Smooth muscle cell (in vitro differentiated cells): ENCODE measurements at regions not wholly inside any gene's neighbourhood (a gene's known extent, or its start where the extent isn't known, plus 50 kb on each side); places are given as distances from the start of the nearest gene placed in this dataset.
"Not testable (repeated sequence)": the region's sequence is repeated elsewhere in the genome, so short reads cannot be mapped to it uniquely, and the experiment has no call there.

Experiments
- DNase-seq: peaks from one replicate; lab custom pipeline; 2025; ENCODE audit not compliant: unreplicated experiment; lab: John Stamatoyannopoulos, UW
- H2AFZ ChIP-seq: fragments of 200-600 bp; sonication (generic); 2 replicates; pipeline ENCODE4 v1.6.0; 2016; ENCODE audit warnings: antibody characterized with exemption, low read depth, mild to moderate bottlenecking
- H3F3A ChIP-seq: fragments of 200-600 bp; sonication (generic); 2 replicates; pipeline ENCODE4 v1.6.0; 2017; ENCODE audit warnings: antibody characterized with exemption, low read depth
- H3K27ac ChIP-seq: fragments of 200-600 bp; sonication (generic); 2 replicates; pipeline ENCODE4 v1.5.1; 2016; ENCODE audit warnings: low read depth, mild to moderate bottlenecking
- H3K27me3 ChIP-seq: fragments of 200-600 bp; sonication (generic); 2 replicates; pipeline ENCODE4 v1.6.1; 2016; ENCODE audit warnings: low read depth, mild to moderate bottlenecking
- H3K36me3 ChIP-seq: fragments of 200-600 bp; sonication (generic); 2 replicates; pipeline ENCODE4 v1.5.1; 2016; ENCODE audit warnings: low read depth
- H3K4me1 ChIP-seq: fragments of 200-600 bp; sonication (generic); 2 replicates; pipeline ENCODE4 v1.5.1; 2016; ENCODE audit warnings: low read depth
- H3K4me2 ChIP-seq: fragments of 200-600 bp; sonication (generic); 2 replicates; pipeline ENCODE4 v1.6.0; 2016; ENCODE audit warnings: mild to moderate bottlenecking
- H3K4me3 ChIP-seq: fragments of 200-600 bp; sonication (generic); 2 replicates; pipeline ENCODE4 v1.5.1; 2016; ENCODE audit warnings: mild to moderate bottlenecking
- H3K79me2 ChIP-seq: fragments of 200-600 bp; sonication (generic); 2 replicates; pipeline ENCODE4 v1.6.0; 2016; ENCODE audit warnings: low read depth, mild to moderate bottlenecking
- H3K9ac ChIP-seq: fragments of 200-600 bp; sonication (generic); 2 replicates; pipeline ENCODE4 v1.6.0; 2016; ENCODE audit warnings: low read depth
- H3K9me3 ChIP-seq: fragments of 200-600 bp; sonication (generic); replicated peaks from 2 replicates; pipeline ENCODE4 v1.5.1; 2016; ENCODE audit warnings: low read depth
- H4K20me1 ChIP-seq: fragments of 200-600 bp; sonication (generic); 2 replicates; pipeline ENCODE4 v1.6.0; 2016; ENCODE audit warnings: low read depth
- CTCF ChIP-seq: fragments of 200-600 bp; sonication (generic); IDR thresholded peaks from 2 replicates; pipeline ENCODE4 v1.5.1; 2017; ENCODE audit warnings: borderline replicate concordance, mild to moderate bottlenecking, antibody characterized with exemption; ENCODE audit not compliant: insufficient read depth, poor library complexity, severe bottlenecking
- WGBS: methylation state at CpG from one replicate; pipeline ENCODE4 v1.1.7; 2016; ENCODE audit warnings: low lambda C conversion rate; 5-methylcytosine and 5-hydroxymethylcytosine counted together

- Histone ChIP-seq H3K79me2 (no peaks in the 10 kb centered on the region), H3K4me2 (no peak overlapping the region), H3K4me1 (no peaks in the 10 kb centered on the region), H3K9ac (no peak overlapping the region), H3K9me3 (no peaks in the 10 kb centered on the region), H3K36me3 (no peaks in the 10 kb centered on the region), H4K20me1 (no peaks in the 10 kb centered on the region), H3F3A (no peaks in the 10 kb centered on the region), H2AFZ (peak overlapping the region; percentile 17), H3K4me3 (no peak overlapping the region), H3K27ac (no peak overlapping the region), H3K27me3 (no peaks in the 10 kb centered on the region)
- no peak for DNase-seq
- 96% methylated on average over 1 of the region's 1 CpG for WGBS
- no peak for TF ChIP-seq CTCF
These were observed 146.2 kb upstream of the ZBTB20 start for GRCh38 chr3:115293321-115293720.

DNA sequence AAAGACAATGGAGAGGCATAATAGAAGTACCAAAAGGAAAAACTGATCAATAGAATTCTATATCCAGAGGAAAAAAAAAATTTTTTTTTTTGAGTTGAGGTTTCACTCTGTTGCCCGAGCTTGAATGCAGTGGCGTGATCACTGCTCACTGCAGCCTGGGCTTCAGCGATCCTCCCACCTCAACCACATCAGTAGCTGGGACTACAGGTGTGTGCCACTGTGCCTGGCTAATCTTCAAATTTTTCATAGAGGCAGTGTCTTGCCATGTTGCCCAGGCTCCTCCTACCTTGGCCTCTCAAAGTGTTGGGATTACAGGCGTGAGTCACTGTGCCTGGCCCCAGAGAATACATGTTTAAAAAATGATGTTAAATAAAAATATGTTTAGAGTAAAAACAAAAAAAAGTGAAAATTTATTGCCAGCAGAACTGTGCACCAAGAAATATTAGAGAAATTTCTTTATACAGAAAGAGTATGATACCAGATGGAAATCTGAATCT lies 154.3 kb upstream of the ZBTB20 start:
- no peaks in the 10 kb centered on the region for H3K4me1 ChIP-seq
- no peak for TF ChIP-seq CTCF
- H3K9ac ChIP-seq = no peak overlapping the region
- no peaks in the 10 kb centered on the region for H3K36me3 ChIP-seq
- no peaks in the 10 kb centered on the region for H3K79me2 ChIP-seq
- DNase-seq = no peak
- no peaks in the 10 kb centered on the region for H4K20me1 ChIP-seq
- H3K4me3 ChIP-seq = no peak overlapping the region
- no peaks in the 10 kb centered on the region for H3F3A ChIP-seq
- no peak overlapping the region for H3K4me2 ChIP-seq
- 88% methylated on average over 4 of the region's 4 CpGs for WGBS
- H3K27me3 ChIP-seq = no peaks in the 10 kb centered on the region
- H3K9me3 ChIP-seq = no peaks in the 10 kb centered on the region
- H3K27ac ChIP-seq = no peak overlapping the region
- no peak overlapping the region for H2AFZ ChIP-seq

GRCh38 chr3:115317953-115318352 lies 170.9 kb upstream of the ZBTB20 start:
- H3K4me1 ChIP-seq, H3K27ac ChIP-seq, H4K20me1 ChIP-seq, H3K4me3 ChIP-seq, H3K9me3 ChIP-seq, H3K4me2 ChIP-seq, H3K9ac ChIP-seq, H3K36me3 ChIP-seq, H3K27me3 ChIP-seq, H2AFZ ChIP-seq, H3K79me2 ChIP-seq, DNase-seq: not testable (repeated sequence)
- H3F3A ChIP-seq = peaks cover 14% of the 10 kb centered on the region
- 80% methylated on average over 20 of the region's 20 CpGs for WGBS

DNA sequence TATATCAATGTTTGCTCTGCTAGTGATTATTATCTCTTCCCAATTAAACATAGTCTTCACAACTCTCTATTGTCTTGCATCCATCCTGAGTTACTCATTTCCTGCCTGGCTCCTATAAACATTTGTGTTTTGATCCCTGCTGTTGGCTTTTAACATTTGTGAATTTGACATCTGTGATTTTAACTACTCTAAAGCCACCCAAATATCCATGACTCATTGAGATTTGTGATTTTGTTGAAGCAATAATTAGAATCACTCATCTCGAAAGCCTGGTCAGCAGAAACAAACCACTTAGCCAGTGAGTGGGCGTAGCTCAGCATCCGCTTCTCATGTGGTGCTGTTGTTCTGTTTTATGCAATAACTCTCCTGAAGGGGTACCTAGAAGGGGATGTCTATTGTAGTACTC lies 174.3 kb upstream of the ZBTB20 start:
- H3K4me1 ChIP-seq = peaks cover 4% of the 10 kb centered on the region
- H3K9me3 ChIP-seq = no peaks in the 10 kb centered on the region
- H3K9ac ChIP-seq = no peak overlapping the region
- H3F3A ChIP-seq = peaks cover 14% of the 10 kb centered on the region
- no peaks in the 10 kb centered on the region for H3K27me3 ChIP-seq
- no peak for TF ChIP-seq CTCF
- H3K36me3 ChIP-seq = no peaks in the 10 kb centered on the region
- H3K27ac ChIP-seq = peak overlapping the region; percentile 39
- no peak overlapping the region for H2AFZ ChIP-seq
- H4K20me1 ChIP-seq = no peaks in the 10 kb centered on the region
- WGBS = 13% methylated on average over 3 of the region's 3 CpGs
- DNase-seq = no peak
- peak overlapping the region; percentile 31 for H3K4me2 ChIP-seq
- no peak overlapping the region for H3K4me3 ChIP-seq
- H3K79me2 ChIP-seq = no peaks in the 10 kb centered on the region
